Right lobe of liver (tissue), 4 donors: ENCODE measurements at regions not wholly inside any gene's neighbourhood (a gene's known extent, or its start where the extent isn't known, plus 50 kb on each side); places are given as distances from the start of the nearest gene placed in this dataset.

Source experiments
- CTCF ChIP-seq, 4 donors: fragments of 200-600 bp in 3 of 4; fragments of 450-650 bp in 1 of 4; IDR thresholded peaks; one replicate each; pipeline versions ENCODE4 v1.5.1 to v1.8.0; 2016 to 2022; ENCODE audit warnings: antibody characterized with exemption in 4 of 4, mild to moderate bottlenecking in 2 of 4
- POLR2A ChIP-seq: fragments of 450-650 bp; IDR thresholded peaks from one replicate; pipeline ENCODE4 v1.6.1; 2017; ENCODE audit warnings: antibody characterized with exemption, mild to moderate bottlenecking
- donor health status: DM: no; HTN: no; CAD: no.
- donor health status: DM: no; HTN: no; CAD: no.
- donor health status: DM: no; HTN: yes; CAD: no.

GRCh38 chr1:238962941-238963340 is 423.4 kb upstream of the CHRM3 start:
- no peak for TF ChIP-seq CTCF (IDR thresholded peaks at IDR 0.05)
- TF ChIP-seq POLR2A = no peak
